GM23248 (cell line): ENCODE measurements at regions not wholly inside any gene's neighbourhood (a gene's known extent, or its start where the extent isn't known, plus 50 kb on each side); places are given as distances from the start of the nearest gene placed in this dataset.

Experiments used
- EZH2 ChIP-seq: fragments of 200-600 bp; sonication (generic); IDR thresholded peaks from 2 replicates; pipeline ENCODE4 v1.6.1; 2018; ENCODE audit warnings: antibody characterized with exemption, mild to moderate bottlenecking; ENCODE audit not compliant: insufficient read depth, poor library complexity, severe bottlenecking
- EZH2phosphoT487 ChIP-seq: fragments of 200-600 bp; sonication (generic); IDR thresholded peaks from 2 replicates; pipeline ENCODE4 v1.6.1; 2018; ENCODE audit warnings: antibody characterized with exemption, moderate library complexity, mild to moderate bottlenecking, low read depth; ENCODE audit not compliant: insufficient read depth

GRCh38 chr18:29083545-29083944 lies 906.6 kb upstream of the CDH2 start:
- no peak for TF ChIP-seq EZH2
- no peak for TF ChIP-seq EZH2phosphoT487
